Immature natural killer cell (primary cell): ENCODE measurements at regions not wholly inside any gene's neighbourhood (a gene's known extent, or its start where the extent isn't known, plus 50 kb on each side); places are given as distances from the start of the nearest gene placed in this dataset.

Source experiments
- DNase-seq, 3 donors: peaks; one replicate each; pipeline ENCODE4 v3.0.0; 2022; ENCODE audit warnings: mixed read lengths in 1 of 3
- H3K27ac Mint-ChIP-seq, 6 donors: one replicate each; pipeline ENCODE4 v1.8.0; 2020; ENCODE audit warnings: mixed read lengths in 6 of 6, mild to moderate bottlenecking in 5 of 6, inconsistent platforms in 4 of 6, moderate library complexity in 3 of 6
- H3K27me3 Mint-ChIP-seq, 3 donors: one replicate each; pipeline ENCODE4 v1.8.0; 2020 to 2021; ENCODE audit warnings: low read depth in 3 of 3, mild to moderate bottlenecking in 3 of 3, mixed read lengths in 3 of 3, moderate library complexity in 3 of 3, inconsistent platforms in 1 of 3
- H3K36me3 Mint-ChIP-seq, 3 donors: one replicate each; pipeline ENCODE4 v1.8.0; 2020; ENCODE audit warnings: mixed read lengths in 3 of 3, inconsistent platforms in 2 of 3, mild to moderate bottlenecking in 2 of 3
- H3K4me1 Mint-ChIP-seq, 2 donors: one replicate each; pipeline ENCODE4 v1.8.0; 2020; ENCODE audit warnings: inconsistent platforms in 2 of 2, mild to moderate bottlenecking in 2 of 2, mixed read lengths in 2 of 2, moderate library complexity in 1 of 2
- H3K4me3 Mint-ChIP-seq, 5 donors: one replicate each; pipeline ENCODE4 v1.8.0; 2020; ENCODE audit warnings: mild to moderate bottlenecking in 5 of 5, mixed read lengths in 5 of 5, inconsistent platforms in 3 of 5, moderate library complexity in 3 of 5
- H3K9me3 Mint-ChIP-seq, 6 donors: one replicate each; pipeline ENCODE4 v1.8.0; 2020; ENCODE audit warnings: mild to moderate bottlenecking in 6 of 6, mixed read lengths in 6 of 6, inconsistent platforms in 4 of 6, moderate library complexity in 3 of 6

- no peaks in the 10 kb centered on the region for H3K9me3 Mint-ChIP-seq
- no peak for DNase-seq
- H3K4me3 Mint-ChIP-seq: no peak overlapping the region
- H3K27me3 Mint-ChIP-seq: peaks cover 0 to 6% (median 4%) of the 10 kb centered on the region in 3 donors
- H3K36me3 Mint-ChIP-seq: no peaks in the 10 kb centered on the region
- no peak overlapping the region for H3K27ac Mint-ChIP-seq
- H3K4me1 Mint-ChIP-seq: no peaks in the 10 kb centered on the region
Observed at GRCh38 chr6:3651698-3652229, 99.7 kb downstream of the PXDC1 start.

- no peaks in the 10 kb centered on the region for H3K9me3 Mint-ChIP-seq
- no peaks in the 10 kb centered on the region for H3K36me3 Mint-ChIP-seq
- H3K4me1 Mint-ChIP-seq: no peaks in the 10 kb centered on the region
- H3K27ac Mint-ChIP-seq: no peak overlapping the region
- no peak overlapping the region for H3K4me3 Mint-ChIP-seq
- peaks cover 0 to 6% (median 4%) of the 10 kb centered on the region in 3 donors for H3K27me3 Mint-ChIP-seq
- DNase-seq: no peak
Observed at GRCh38 chr6:3650959-3651697, 100.4 kb downstream of the PXDC1 start.

GRCh38 chr6:3650076-3650958, 101.2 kb downstream of the PXDC1 start:
- H3K27ac Mint-ChIP-seq: no peak overlapping the region
- H3K27me3 Mint-ChIP-seq: peaks cover 0 to 7% (median 2%) of the 10 kb centered on the region in 3 donors
- no peaks in the 10 kb centered on the region for H3K4me1 Mint-ChIP-seq
- H3K9me3 Mint-ChIP-seq: no peaks in the 10 kb centered on the region
- no peak overlapping the region for H3K4me3 Mint-ChIP-seq
- DNase-seq: no peak
- no peaks in the 10 kb centered on the region for H3K36me3 Mint-ChIP-seq

GRCh38 chr6:3648724-3649123, 102.8 kb downstream of the PXDC1 start:
- no peaks in the 10 kb centered on the region for H3K36me3 Mint-ChIP-seq
- no peaks in the 10 kb centered on the region for H3K4me1 Mint-ChIP-seq
- H3K27me3 Mint-ChIP-seq: peaks cover 0 to 11% (median 1%) of the 10 kb centered on the region in 3 donors
- no peak overlapping the region for H3K4me3 Mint-ChIP-seq
- H3K9me3 Mint-ChIP-seq: no peaks in the 10 kb centered on the region
- no peak for DNase-seq
- no peak overlapping the region for H3K27ac Mint-ChIP-seq

- H3K4me1 Mint-ChIP-seq: no peaks in the 10 kb centered on the region
- H3K27ac Mint-ChIP-seq: no peak overlapping the region
- no peaks in the 10 kb centered on the region for H3K9me3 Mint-ChIP-seq
- no peak for DNase-seq
- H3K27me3 Mint-ChIP-seq: peaks cover 1 to 11% (median 5%) of the 10 kb centered on the region in 3 donors
- no peaks in the 10 kb centered on the region for H3K36me3 Mint-ChIP-seq
- H3K4me3 Mint-ChIP-seq: no peak overlapping the region
Observed at GRCh38 chr6:3646616-3647362, 104.7 kb downstream of the PXDC1 start.

- H3K4me3 Mint-ChIP-seq: no peak overlapping the region
- H3K4me1 Mint-ChIP-seq: no peaks in the 10 kb centered on the region
- H3K27me3 Mint-ChIP-seq: peaks cover 0 to 11% (median 5%) of the 10 kb centered on the region in 3 donors
- H3K9me3 Mint-ChIP-seq: no peaks in the 10 kb centered on the region
- H3K36me3 Mint-ChIP-seq: no peaks in the 10 kb centered on the region
- H3K27ac Mint-ChIP-seq: no peak overlapping the region
- DNase-seq: no peak
Observed at GRCh38 chr6:3644739-3645012, 106.8 kb downstream of the PXDC1 start.

GRCh38 chr6:3643921-3644738, 107.4 kb downstream of the PXDC1 start:
- H3K27ac Mint-ChIP-seq: no peak overlapping the region
- no peaks in the 10 kb centered on the region for H3K9me3 Mint-ChIP-seq
- DNase-seq: no peak
- H3K27me3 Mint-ChIP-seq: peaks cover 0 to 8% (median 7%) of the 10 kb centered on the region in 3 donors
- H3K36me3 Mint-ChIP-seq: no peaks in the 10 kb centered on the region
- no peak overlapping the region for H3K4me3 Mint-ChIP-seq
- H3K4me1 Mint-ChIP-seq: no peaks in the 10 kb centered on the region

GRCh38 chr6:3640868-3641267, 110.6 kb downstream of the PXDC1 start:
- H3K4me1 Mint-ChIP-seq: no peaks in the 10 kb centered on the region
- H3K4me3 Mint-ChIP-seq: no peak overlapping the region
- H3K27me3 Mint-ChIP-seq: peaks cover 0 to 9% (median 5%) of the 10 kb centered on the region in 3 donors
- H3K36me3 Mint-ChIP-seq: no peaks in the 10 kb centered on the region
- no peak for DNase-seq
- H3K27ac Mint-ChIP-seq: no peak overlapping the region
- H3K9me3 Mint-ChIP-seq: no peaks in the 10 kb centered on the region

GRCh38 chr6:3638662-3639061, 112.9 kb downstream of the PXDC1 start:
- Mint-ChIP-seq H3K36me3 (no peaks in the 10 kb centered on the region), H3K9me3 (no peaks in the 10 kb centered on the region), H3K4me3 (no peak overlapping the region), H3K27me3 (peaks cover 0 to 9% (median 2%) of the 10 kb centered on the region in 3 donors), H3K27ac (no peak overlapping the region), H3K4me1 (no peaks in the 10 kb centered on the region)
- DNase-seq: no peak

- Mint-ChIP-seq H3K27me3 (peaks cover 0 to 4% (median 2%) of the 10 kb centered on the region in 3 donors), H3K4me1 (no peaks in the 10 kb centered on the region), H3K9me3 (no peaks in the 10 kb centered on the region), H3K4me3 (no peak overlapping the region), H3K36me3 (no peaks in the 10 kb centered on the region), H3K27ac (no peak overlapping the region)
- DNase-seq: no peak
Observed at GRCh38 chr6:3636060-3636459, 115.5 kb downstream of the PXDC1 start.

- H3K27me3 Mint-ChIP-seq: peaks cover 0 to 4% (median 2%) of the 10 kb centered on the region in 3 donors
- H3K9me3 Mint-ChIP-seq: no peaks in the 10 kb centered on the region
- no peak for DNase-seq
- no peak overlapping the region for H3K27ac Mint-ChIP-seq
- H3K4me3 Mint-ChIP-seq: no peak overlapping the region
- no peaks in the 10 kb centered on the region for H3K36me3 Mint-ChIP-seq
- no peaks in the 10 kb centered on the region for H3K4me1 Mint-ChIP-seq
Observed at GRCh38 chr6:3635482-3635881, 116.0 kb downstream of the PXDC1 start.

GRCh38 chr6:3634280-3634816, 117.2 kb downstream of the PXDC1 start:
- peaks cover 0 to 2% (median 2%) of the 10 kb centered on the region in 3 donors for H3K27me3 Mint-ChIP-seq
- no peak overlapping the region for H3K4me3 Mint-ChIP-seq
- no peak overlapping the region for H3K27ac Mint-ChIP-seq
- no peaks in the 10 kb centered on the region for H3K36me3 Mint-ChIP-seq
- H3K4me1 Mint-ChIP-seq: no peaks in the 10 kb centered on the region
- no peak for DNase-seq
- no peaks in the 10 kb centered on the region for H3K9me3 Mint-ChIP-seq

GRCh38 chr6:3633711-3634110, 117.8 kb downstream of the PXDC1 start:
- Mint-ChIP-seq H3K9me3 (no peaks in the 10 kb centered on the region), H3K27me3 (peaks cover 0 to 2% (median 2%) of the 10 kb centered on the region in 3 donors), H3K4me3 (no peak overlapping the region), H3K36me3 (no peaks in the 10 kb centered on the region), H3K27ac (no peak overlapping the region), H3K4me1 (no peaks in the 10 kb centered on the region)
- no peak for DNase-seq
